CD4-positive, alpha-beta T cell (primary cell): ENCODE measurements at regions not wholly inside any gene's neighbourhood (a gene's known extent, or its start where the extent isn't known, plus 50 kb on each side); places are given as distances from the start of the nearest gene placed in this dataset.
"Not testable (repeated sequence)": the region's sequence is repeated elsewhere in the genome, so short reads cannot be mapped to it uniquely, and the experiment has no call there.

ENCODE experiments used
- ATAC-seq: fragments of 200-7000 bp; cut with Tn5 transposase; one replicate; pipeline ENCODE4 v1.10.0; 2022; ENCODE audit warnings: mild to moderate bottlenecking; ENCODE audit not compliant: poor library complexity
- CTCF ChIA-PET: fragments of 350-600 bp; sonication (Branson Sonifier 250); formaldehyde crosslinking; loops from one replicate; lab custom pipeline; 2021; ENCODE audit warnings: antibody characterized with exemption, inconsistent platforms; lab: Charles Lee
- POLR2A ChIA-PET: fragments of 350-600 bp; sonication (Branson Sonifier 250); formaldehyde crosslinking; loops from one replicate; lab custom pipeline; 2021; ENCODE audit warnings: antibody characterized with exemption, inconsistent platforms; lab: Charles Lee
- DNase-seq, 14 experiments: peaks; one replicate each; pipeline ENCODE4 v3.0.0-alpha.2; 2013 to 2020; ENCODE audit warnings: mixed read lengths in 2 of 14
- H3K27ac ChIP-seq, 2 donors: one replicate each; pipeline versions ENCODE4 v1.5.1 to v1.7.0; 2013; ENCODE audit warnings: low read length in 2 of 2, low read depth in 1 of 2, mild to moderate bottlenecking in 1 of 2
- H3K27me3 ChIP-seq, 2 experiments: 1 replicate in 1 of 2; 2 replicates in 1 of 2; pipeline versions ENCODE4 v1.6.1 to v1.7.0; 2013; ENCODE audit warnings: low read length in 2 of 2, control low read depth in 1 of 2, mild to moderate bottlenecking in 1 of 2, moderate library complexity in 1 of 2; ENCODE audit not compliant: insufficient read depth in 2 of 2, control insufficient read depth in 1 of 2
- H3K36me3 ChIP-seq: one replicate; pipeline ENCODE4 v1.6.1; 2013; ENCODE audit warnings: low read length, control low read depth; ENCODE audit not compliant: insufficient read depth
- H3K4me1 ChIP-seq: one replicate; pipeline ENCODE4 v1.6.1; 2013; ENCODE audit warnings: low read length, control low read depth; ENCODE audit not compliant: insufficient read depth
- H3K4me3 ChIP-seq: one replicate; pipeline ENCODE4 v1.5.1; 2013; ENCODE audit warnings: mild to moderate bottlenecking, low read length, moderate library complexity
- H3K9me3 ChIP-seq, 2 experiments: 1 replicate in 1 of 2; 2 replicates in 1 of 2; pipeline versions ENCODE4 v1.6.1 to v1.7.0; 2013; ENCODE audit warnings: low read length in 2 of 2, mild to moderate bottlenecking in 2 of 2, control low read depth in 1 of 2, moderate library complexity in 1 of 2; ENCODE audit not compliant: control insufficient read depth in 1 of 2, insufficient read depth in 1 of 2
- H3K27ac Mint-ChIP-seq: one replicate; pipeline ENCODE4 v1.8.0; 2020; ENCODE audit warnings: mixed read lengths
- H3K27me3 Mint-ChIP-seq: one replicate; pipeline ENCODE4 v1.8.0; 2021; ENCODE audit warnings: mixed read lengths
- H3K36me3 Mint-ChIP-seq: one replicate; pipeline ENCODE4 v1.8.0; 2021; ENCODE audit warnings: low read depth, mixed read lengths
- H3K4me1 Mint-ChIP-seq: one replicate; pipeline ENCODE4 v1.8.0; 2021; ENCODE audit warnings: low read depth, mixed read lengths
- H3K4me3 Mint-ChIP-seq: one replicate; pipeline ENCODE4 v1.8.0; 2020; ENCODE audit warnings: mild to moderate bottlenecking, mixed read lengths
- H3K9me3 Mint-ChIP-seq: one replicate; pipeline ENCODE4 v1.8.0; 2020; ENCODE audit warnings: mixed read lengths
- intact Hi-C, 2 experiments: fragments of 100-400 bp; cut with DNase I in 1 of 2; cut with micrococcal nuclease in 1 of 2; formaldehyde crosslinking; loops; one replicate each; pipeline versions ENCODE4 v1.15.1 to v1.9.0; 2023 to 2025; cut with DNase I, micrococcal nuclease
- TF ChIP-seq, protein P1 (sequence below): fragments of 200-600 bp; IDR thresholded peaks from one replicate; pipeline ENCODE4 v1.8.0; 2022; ENCODE audit warnings: antibody characterized with exemption, mild to moderate bottlenecking

GRCh38 chr16:31641279-31641678 is 113.6 kb downstream of the AHSP start:
- H3K9me3 Mint-ChIP-seq = peaks cover 6% of the 10 kb centered on the region
- Histone ChIP-seq H3K36me3 (no peaks in the 10 kb centered on the region), H3K4me1 (no peaks in the 10 kb centered on the region), H3K4me3 (no peak overlapping the region), H3K9me3 (peaks cover 0 to 12% of the 10 kb centered on the region in 2 experiments), H3K27me3 (peaks cover 0 to 3% of the 10 kb centered on the region in 2 experiments), H3K27ac (no peak overlapping the region)
- POLR2A ChIA-PET = no interaction called here
- ATAC-seq (no peak), DNase-seq (no peak)
- no peak overlapping the region for H3K4me3 Mint-ChIP-seq
- H3K27me3 Mint-ChIP-seq = peaks cover 21% of the 10 kb centered on the region
- no peaks in the 10 kb centered on the region for H3K36me3 Mint-ChIP-seq
- H3K27ac Mint-ChIP-seq = no peak overlapping the region
- TF ChIP-seq, protein P1, sequence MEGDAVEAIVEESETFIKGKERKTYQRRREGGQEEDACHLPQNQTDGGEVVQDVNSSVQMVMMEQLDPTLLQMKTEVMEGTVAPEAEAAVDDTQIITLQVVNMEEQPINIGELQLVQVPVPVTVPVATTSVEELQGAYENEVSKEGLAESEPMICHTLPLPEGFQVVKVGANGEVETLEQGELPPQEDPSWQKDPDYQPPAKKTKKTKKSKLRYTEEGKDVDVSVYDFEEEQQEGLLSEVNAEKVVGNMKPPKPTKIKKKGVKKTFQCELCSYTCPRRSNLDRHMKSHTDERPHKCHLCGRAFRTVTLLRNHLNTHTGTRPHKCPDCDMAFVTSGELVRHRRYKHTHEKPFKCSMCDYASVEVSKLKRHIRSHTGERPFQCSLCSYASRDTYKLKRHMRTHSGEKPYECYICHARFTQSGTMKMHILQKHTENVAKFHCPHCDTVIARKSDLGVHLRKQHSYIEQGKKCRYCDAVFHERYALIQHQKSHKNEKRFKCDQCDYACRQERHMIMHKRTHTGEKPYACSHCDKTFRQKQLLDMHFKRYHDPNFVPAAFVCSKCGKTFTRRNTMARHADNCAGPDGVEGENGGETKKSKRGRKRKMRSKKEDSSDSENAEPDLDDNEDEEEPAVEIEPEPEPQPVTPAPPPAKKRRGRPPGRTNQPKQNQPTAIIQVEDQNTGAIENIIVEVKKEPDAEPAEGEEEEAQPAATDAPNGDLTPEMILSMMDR = no peak
- no peaks in the 10 kb centered on the region for H3K4me1 Mint-ChIP-seq
- CTCF ChIA-PET = no interaction called here
- intact Hi-C loops = no loop called here

GRCh38 chr16:31655674-31656073 is 128.0 kb downstream of the AHSP start:
- H3K4me1 ChIP-seq, H3K27ac Mint-ChIP-seq, intact Hi-C loops, H3K27ac ChIP-seq, H3K27me3 ChIP-seq, H3K36me3 Mint-ChIP-seq, CTCF ChIA-PET, H3K36me3 ChIP-seq, H3K4me3 ChIP-seq, ATAC-seq, H3K27me3 Mint-ChIP-seq, DNase-seq, H3K9me3 Mint-ChIP-seq, H3K4me3 Mint-ChIP-seq, POLR2A ChIA-PET, H3K9me3 ChIP-seq, H3K4me1 Mint-ChIP-seq: not testable (repeated sequence)

DNA sequence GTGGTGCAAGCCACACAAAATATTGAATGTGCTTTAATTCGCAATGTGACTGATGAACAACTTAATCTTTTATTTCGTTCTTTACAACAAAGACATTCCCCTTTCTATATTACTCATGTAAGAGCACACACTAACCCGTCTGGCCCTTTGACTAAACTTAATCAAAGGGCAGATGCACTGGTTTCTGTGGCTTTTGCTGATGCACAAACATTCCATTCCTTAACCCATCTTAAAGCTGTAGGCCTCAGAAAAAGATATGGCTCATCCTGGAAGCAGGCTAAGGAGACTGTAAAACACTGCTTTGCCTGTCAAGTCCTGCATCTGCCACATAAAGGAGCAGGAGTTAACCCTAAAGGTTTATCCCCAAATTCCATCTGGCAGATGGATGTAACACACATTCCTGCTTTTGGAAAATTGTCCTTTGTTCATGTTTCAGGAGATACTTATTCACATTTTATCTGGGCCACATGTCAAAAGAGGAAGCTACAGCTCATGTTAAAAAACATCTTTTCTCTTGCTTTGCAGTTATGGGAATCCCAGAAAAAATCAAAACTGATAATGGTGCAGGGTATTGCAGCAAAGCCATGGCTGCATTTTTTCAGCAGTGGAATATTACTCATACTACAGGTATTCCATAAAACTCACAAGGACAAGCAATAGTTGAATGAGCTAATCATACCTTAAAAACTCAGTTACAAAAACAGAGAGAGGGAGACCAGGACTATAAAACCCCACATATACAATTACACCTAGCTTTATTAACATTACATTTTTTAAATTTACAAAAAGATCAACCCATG is 137.2 kb downstream of the AHSP start:
- Mint-ChIP-seq H3K27me3 (peaks cover 17% of the 10 kb centered on the region), H3K4me1 (no peaks in the 10 kb centered on the region), H3K27ac (no peak overlapping the region), H3K9me3 (peaks cover 10% of the 10 kb centered on the region), H3K36me3 (no peaks in the 10 kb centered on the region), H3K4me3 (no peak overlapping the region)
- Histone ChIP-seq H3K4me3 (no peak overlapping the region), H3K36me3 (no peaks in the 10 kb centered on the region), H3K9me3 (peaks cover 3 to 9% of the 10 kb centered on the region in 2 experiments), H3K4me1 (no peaks in the 10 kb centered on the region), H3K27ac (no peak overlapping the region), H3K27me3 (peaks cover 3% of the 10 kb centered on the region in 2 experiments)
- no peak for ATAC-seq
- TF ChIP-seq, protein P1 = no peak
- POLR2A ChIA-PET = no interaction called here
- intact Hi-C loops = no loop called here
- no peak for DNase-seq
- CTCF ChIA-PET = no interaction called here

DNA sequence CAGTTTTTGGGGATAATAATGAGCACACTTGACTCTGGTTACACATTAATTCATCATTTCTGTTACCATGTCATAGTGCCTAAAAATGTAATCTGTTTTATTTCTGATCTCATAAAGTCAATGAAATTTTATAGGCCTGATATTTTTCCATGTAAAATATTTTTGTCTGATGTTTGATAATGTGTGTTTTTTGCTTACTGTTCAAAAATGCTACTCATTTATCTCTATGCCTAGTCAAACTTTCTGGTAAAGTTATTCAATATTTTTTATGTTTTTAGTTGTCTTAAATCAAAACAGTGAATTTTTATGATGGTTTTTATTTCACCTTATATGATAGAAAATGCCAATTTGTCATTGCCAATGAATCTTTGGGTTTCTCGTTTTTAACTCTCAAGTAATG is 147.0 kb downstream of the AHSP start:
- Histone ChIP-seq H3K4me3 (no peak overlapping the region), H3K36me3 (no peaks in the 10 kb centered on the region), H3K9me3 (peaks cover 0 to 9% of the 10 kb centered on the region in 2 experiments), H3K27me3 (no peaks in the 10 kb centered on the region), H3K4me1 (no peaks in the 10 kb centered on the region), H3K27ac (no peak overlapping the region)
- ATAC-seq (no peak), DNase-seq (no peak)
- no peaks in the 10 kb centered on the region for H3K36me3 Mint-ChIP-seq
- ChIA-PET CTCF (no interaction called here), POLR2A (no interaction called here)
- no peak overlapping the region for H3K4me3 Mint-ChIP-seq
- no peak overlapping the region for H3K27ac Mint-ChIP-seq
- TF ChIP-seq, protein P1 = no peak
- H3K4me1 Mint-ChIP-seq = peaks cover 8% of the 10 kb centered on the region
- H3K9me3 Mint-ChIP-seq = peaks cover 11% of the 10 kb centered on the region
- no peaks in the 10 kb centered on the region for H3K27me3 Mint-ChIP-seq
- intact Hi-C loops = no loop called here
